GM18498 (cell line): ENCODE measurements at regions not wholly inside any gene's neighbourhood (a gene's known extent, or its start where the extent isn't known, plus 50 kb on each side); places are given as distances from the start of the nearest gene placed in this dataset.
"Not testable (repeated sequence)": the region's sequence is repeated elsewhere in the genome, so short reads cannot be mapped to it uniquely, and the experiment has no call there.

Experiments used
- ATAC-seq: cut with Tn5 transposase; IDR thresholded peaks from one replicate; pipeline ENCODE4 v1.9.1; 2021; ENCODE audit warnings: mild to moderate bottlenecking, moderate library complexity; ENCODE audit not compliant: unreplicated experiment

- not testable (repeated sequence) for ATAC-seq
Measured at GRCh38 chr6:170087421-170087780, 203.5 kb downstream of the DLL1 start.

GRCh38 chr6:170086639-170087420 lies 204.0 kb downstream of the DLL1 start:
- no peak for ATAC-seq

DNA sequence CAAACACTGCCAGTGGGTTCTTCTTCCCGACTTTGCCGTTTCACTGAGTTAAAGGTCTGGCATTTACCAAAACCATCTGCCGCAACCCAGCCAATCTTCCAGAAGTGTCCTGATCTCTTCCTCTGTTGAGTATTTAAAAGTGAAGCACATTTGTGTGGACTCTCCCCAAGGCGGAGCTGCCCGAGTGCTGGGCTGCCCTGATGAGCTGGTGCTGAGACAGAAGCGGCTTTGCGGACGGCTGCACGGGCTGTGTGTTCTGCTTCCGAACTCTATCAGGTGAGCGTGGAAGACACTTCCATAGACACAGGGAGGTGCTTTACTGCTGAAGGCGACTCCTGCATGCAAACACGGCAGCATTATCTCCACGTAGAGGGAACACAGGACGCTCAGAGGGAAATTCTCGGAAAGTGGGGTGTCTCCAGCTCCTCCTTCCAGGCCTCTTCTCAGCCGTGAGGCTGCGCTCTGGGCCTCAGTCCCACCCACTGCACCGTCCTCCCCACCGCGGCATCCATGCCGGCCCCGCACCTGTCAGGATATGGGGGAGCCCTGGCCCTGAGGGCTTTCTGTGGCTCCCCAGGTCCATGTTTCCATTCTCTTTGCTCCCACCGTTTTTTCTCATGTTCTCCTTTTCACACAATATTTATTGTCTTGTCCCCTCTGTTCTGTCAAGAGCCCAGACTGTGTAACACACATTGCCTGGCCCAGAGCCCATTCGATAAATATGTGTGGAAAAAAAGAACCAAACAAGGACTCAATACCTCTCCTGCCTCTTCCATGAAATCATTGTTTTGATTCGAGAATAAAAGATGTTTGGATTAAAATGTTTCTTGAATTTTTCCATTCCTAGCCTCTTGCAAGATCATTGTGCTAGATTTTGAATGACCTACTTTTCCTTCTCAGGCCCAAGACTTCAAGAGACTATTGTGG lies 205.1 kb downstream of the DLL1 start:
- no peak for ATAC-seq

DNA sequence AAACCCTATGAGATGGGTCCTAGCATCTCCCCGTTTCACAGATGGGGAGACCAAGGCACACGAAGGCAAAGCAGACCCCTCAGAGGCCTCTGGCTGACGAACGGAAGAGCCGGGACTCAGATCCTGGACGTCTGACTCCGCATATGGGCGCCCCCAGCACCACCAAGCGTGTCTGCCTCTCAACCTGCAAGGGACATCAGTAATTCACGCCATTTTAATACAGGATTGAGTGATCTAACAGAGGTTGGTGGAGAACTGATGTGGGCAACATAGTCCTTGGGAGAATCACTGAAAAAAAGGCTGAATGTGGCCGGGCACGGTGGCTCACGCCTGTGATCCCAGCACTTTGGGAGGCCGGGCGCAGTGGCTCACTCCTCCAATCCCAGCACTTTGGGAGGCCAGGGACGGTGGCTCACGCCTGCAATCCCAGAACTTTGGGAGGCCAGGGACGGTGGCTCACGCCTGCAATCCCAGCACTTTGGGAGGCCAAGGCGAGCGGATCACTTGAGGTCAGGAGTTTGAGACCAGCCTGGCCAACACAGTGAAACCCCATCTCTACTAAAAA lies 206.6 kb downstream of the DLL1 start:
- ATAC-seq, result no peak

- ATAC-seq, result no peak
Measured at GRCh38 chr6:170083236-170084051, 207.4 kb downstream of the DLL1 start.

DNA sequence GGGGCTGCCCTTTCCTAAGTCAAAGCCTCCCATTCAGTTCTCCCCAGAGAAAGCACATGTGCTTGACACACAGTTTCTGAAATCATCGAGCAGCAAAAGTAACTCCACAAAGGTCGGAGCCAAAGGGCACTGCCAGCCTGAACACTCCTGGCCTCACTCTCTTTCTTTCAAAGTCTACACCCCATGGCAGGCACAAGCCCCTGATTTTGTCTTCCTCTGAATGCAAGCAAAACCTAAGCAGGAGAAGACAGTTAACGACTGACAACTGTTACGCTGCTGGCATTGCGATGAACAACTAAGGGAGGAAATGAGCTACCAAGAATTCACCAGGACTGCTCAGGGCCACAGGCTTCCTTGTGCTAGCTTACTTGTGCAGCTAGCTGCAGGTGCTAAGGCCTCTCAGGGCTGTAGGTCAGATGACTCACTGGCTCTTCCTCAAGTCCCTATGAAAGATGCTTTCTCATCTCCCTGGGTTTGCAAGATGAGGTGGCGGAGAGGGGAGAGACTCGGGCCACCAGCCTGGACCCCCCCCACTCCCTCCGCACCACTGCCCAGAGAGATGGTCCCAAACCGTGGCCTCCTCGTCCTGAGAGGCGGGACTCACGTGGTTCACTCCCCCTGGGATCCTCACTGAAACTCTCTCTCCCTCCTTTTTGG lies 208.2 kb downstream of the DLL1 start:
- no peak for ATAC-seq

DNA sequence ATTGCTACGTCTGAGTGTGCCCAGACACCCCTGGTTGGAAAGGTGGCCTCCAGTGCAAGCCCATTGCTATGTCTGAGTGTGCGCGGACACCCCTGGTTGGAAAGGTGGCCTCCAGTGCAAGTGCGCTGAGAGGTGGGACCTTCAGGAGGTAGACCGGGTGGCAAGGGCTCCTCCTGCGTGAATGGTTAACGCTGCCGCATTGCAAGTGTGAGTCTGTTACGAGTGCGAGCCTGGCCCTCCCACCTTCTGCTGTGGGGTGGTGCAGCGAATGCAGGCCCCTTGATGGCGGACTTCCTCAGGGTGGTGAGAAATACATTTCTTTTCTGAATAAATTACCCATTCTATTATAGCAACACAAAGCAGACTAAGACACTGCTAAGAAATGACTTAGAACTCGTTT lies 208.8 kb downstream of the DLL1 start:
- ATAC-seq, result no peak

DNA sequence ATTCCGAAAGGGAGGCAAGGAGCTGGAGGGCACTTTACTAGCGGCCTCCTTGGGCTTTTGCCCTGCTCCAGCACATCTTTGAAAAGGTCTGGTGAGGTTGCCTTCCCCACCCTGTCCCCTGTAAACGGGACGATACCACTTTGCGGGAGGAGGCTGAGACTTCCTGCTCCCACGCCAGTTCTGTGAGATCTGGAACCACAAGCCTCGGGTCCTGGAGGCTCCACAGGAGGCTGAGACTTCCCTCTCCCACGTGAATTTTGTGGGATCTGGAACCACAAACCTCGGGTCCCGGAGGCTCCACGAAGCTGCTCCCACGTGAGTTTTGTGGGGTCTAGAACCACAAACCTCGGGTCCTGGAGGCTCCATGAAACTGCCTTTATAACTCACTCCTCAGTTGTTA lies 209.3 kb downstream of the DLL1 start:
- no peak for ATAC-seq

- ATAC-seq, result no peak
Measured at GRCh38 chr6:170080828-170081371, 210.0 kb downstream of the DLL1 start.

- no peak for ATAC-seq
Measured at GRCh38 chr6:170080169-170080827, 210.6 kb downstream of the DLL1 start.

DNA sequence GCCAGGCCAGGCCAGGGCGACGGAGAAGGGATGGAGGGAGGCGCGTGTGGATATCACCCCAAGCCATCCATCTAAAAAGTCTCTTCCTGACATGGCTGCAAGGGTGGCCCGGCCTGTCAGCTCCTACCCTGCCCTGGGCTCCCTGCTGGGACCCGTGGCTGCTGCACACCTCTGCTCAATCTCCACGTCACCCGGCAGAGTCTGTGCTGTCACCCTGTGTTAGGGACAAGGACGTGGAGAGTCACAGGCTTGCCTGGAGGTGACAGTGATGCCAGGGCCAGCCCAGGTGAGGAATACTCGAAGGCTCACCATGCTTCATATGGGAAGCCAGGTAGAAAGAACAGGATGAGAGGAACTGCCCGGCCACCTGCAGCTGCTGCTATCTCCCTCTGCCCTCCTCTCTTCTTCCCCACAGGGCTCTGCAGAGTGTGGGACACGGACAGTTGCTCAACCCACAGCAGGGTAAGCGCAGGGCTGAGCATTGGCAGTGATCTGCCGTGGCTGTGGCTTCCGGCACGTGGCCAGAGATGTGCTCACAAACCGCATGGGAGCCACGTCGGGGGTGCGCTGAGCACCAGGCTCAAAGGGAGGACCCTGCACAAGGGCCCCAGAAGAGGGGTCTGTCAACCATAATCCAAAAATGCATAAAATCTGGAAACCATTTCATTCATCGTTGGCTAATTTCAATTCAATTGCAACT lies 214.3 kb downstream of the DLL1 start:
- no peak for ATAC-seq

DNA sequence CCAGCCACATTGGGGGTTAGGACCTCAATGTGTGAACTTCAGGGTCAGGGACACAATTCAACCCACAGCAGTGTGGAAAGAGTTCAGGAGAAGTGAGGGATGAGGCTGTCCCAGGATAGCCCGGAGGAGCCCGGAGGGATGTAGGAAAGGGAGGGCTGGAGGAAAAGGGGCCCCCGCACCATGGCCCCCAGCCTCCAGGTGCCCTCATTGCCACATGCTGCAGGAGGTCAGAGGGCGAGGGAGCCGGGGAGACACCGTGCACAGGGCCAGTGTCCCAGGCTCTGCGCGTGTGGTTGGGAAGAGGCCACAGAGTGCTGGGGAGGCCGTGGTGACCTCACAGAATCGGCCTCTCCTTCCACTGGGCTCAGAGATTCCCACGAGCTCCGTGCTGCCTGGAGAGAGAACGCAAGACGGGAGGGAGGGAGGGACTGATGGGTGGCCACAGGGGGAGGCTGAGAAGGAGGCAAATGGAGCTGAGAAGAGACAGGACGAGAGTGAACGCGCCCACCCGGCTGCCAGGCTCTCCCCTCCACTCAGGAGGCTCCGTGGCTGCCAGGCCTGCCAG lies 215.1 kb downstream of the DLL1 start:
- no peak for ATAC-seq

GRCh38 chr6:170074907-170075306 lies 216.0 kb downstream of the DLL1 start:
- ATAC-seq, result no peak

DNA sequence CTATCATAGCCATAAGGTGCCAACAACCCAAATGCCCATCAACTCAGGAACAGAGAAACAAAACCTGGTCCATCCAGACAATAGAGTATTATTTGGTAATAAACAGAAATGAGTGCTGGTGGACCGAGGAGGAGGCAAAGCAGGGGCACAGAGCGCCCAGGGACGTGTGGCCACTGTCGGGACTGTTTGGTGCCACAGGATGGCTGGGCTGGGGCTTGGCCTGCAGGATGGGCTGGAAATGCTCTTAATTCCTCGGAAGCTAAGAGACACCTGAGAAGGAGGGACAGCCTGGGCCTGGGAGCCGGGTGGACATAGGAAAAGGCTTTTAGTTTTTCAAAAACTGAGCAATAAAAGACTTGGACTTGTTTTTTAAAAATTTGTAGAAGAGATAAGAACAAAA lies 216.4 kb downstream of the DLL1 start:
- ATAC-seq, result no peak

GRCh38 chr6:170073846-170074245 lies 217.0 kb downstream of the DLL1 start:
- ATAC-seq, result no peak

GRCh38 chr6:170072246-170072645 lies 218.6 kb downstream of the DLL1 start:
- no peak for ATAC-seq

DNA sequence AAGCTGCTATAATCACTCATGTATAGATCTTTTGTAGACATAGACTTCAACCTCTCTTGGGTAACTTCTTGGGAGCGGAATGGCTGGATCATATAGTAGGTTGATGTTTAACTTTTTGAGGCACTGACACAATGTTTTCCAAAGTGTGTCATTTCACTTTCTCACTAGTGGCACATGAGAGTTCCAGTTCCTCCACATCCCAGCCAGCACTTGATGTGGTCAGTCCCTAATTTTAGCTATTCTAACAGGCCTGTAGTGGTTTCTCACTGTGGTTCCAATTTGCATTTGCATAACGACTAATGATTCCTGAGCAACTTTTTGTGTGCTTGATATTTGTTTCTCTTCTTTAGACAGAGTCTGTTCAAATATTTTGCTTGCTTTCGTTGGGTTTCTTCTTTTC lies 221.3 kb downstream of the DLL1 start:
- ATAC-seq, result no peak

DNA sequence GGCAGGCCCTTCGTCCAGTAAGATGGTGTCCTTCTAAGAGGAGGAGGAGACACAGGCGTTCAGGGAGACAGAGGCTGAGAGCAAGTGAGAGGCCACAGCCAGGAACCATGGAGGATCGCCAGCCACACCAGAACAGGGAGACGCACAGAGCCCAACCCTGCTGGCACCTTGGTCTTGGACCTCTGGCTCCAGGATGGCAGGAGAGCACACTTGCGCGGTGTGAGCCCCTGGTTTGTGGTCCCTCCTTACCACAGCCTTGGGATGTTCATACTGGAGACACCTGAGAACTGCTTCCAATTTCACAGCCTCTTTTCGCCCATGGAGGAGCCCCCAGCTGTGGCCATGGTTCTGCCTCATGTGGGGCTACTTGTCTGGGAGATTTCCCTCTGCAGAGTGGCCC lies 222.4 kb downstream of the DLL1 start:
- no peak for ATAC-seq

DNA sequence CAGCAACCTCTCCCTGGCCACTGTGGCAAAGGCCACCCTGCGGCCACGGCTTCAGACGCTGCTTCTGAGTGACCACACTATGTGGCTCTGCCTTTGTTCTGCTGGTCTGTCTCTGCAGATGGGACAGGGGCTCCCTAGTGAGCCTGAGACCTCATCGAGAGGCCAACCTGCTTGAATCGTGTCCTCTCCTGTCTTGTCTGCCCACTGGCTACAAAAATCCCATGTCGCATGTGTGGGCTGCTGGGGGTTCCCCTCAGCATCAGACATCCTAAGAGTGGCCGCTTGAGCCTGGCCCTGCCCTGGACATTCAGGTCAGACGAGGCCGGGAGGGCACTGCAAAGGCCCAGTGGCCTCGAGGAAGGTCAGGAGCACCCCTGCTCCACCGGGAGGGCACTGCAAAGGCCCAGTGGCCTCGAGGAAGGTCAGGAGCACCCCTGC lies 222.9 kb downstream of the DLL1 start:
- ATAC-seq, result no peak
